Effector memory CD8-positive, alpha-beta T cell (primary cell): ENCODE measurements at regions not wholly inside any gene's neighbourhood (a gene's known extent, or its start where the extent isn't known, plus 50 kb on each side); places are given as distances from the start of the nearest gene placed in this dataset.

Experiments used
- ATAC-seq: fragments of 150-1000 bp; cut with Tn5 transposase; replicated peaks from 2 replicates; pipeline ENCODE4 v1.10.0; 2021; ENCODE audit warnings: mild to moderate bottlenecking, moderate library complexity
- DNase-seq, 3 experiments: peaks; one replicate each; pipeline ENCODE4 v3.0.0; 2021
- H3K27ac Mint-ChIP-seq, 2 donors: one replicate each; pipeline ENCODE4 v1.8.0; 2022; ENCODE audit warnings: mild to moderate bottlenecking in 2 of 2, mixed read lengths in 2 of 2, moderate library complexity in 2 of 2
- H3K27me3 Mint-ChIP-seq, 2 donors: one replicate each; pipeline ENCODE4 v1.8.0; 2022; ENCODE audit warnings: mixed read lengths in 2 of 2
- H3K36me3 Mint-ChIP-seq: one replicate; pipeline ENCODE4 v1.8.0; 2022; ENCODE audit warnings: mild to moderate bottlenecking, moderate library complexity, mixed read lengths; ENCODE audit not compliant: insufficient read depth
- H3K4me1 Mint-ChIP-seq, 2 donors: one replicate each; pipeline ENCODE4 v1.8.0; 2022; ENCODE audit warnings: low read depth in 2 of 2, mixed read lengths in 2 of 2
- H3K4me3 Mint-ChIP-seq, 2 donors: one replicate each; pipeline ENCODE4 v1.8.0; 2022; ENCODE audit warnings: mild to moderate bottlenecking in 2 of 2, mixed read lengths in 2 of 2, moderate library complexity in 2 of 2
- H3K9me3 Mint-ChIP-seq, 2 donors: one replicate each; pipeline ENCODE4 v1.8.0; 2022; ENCODE audit warnings: mixed read lengths in 2 of 2

DNA sequence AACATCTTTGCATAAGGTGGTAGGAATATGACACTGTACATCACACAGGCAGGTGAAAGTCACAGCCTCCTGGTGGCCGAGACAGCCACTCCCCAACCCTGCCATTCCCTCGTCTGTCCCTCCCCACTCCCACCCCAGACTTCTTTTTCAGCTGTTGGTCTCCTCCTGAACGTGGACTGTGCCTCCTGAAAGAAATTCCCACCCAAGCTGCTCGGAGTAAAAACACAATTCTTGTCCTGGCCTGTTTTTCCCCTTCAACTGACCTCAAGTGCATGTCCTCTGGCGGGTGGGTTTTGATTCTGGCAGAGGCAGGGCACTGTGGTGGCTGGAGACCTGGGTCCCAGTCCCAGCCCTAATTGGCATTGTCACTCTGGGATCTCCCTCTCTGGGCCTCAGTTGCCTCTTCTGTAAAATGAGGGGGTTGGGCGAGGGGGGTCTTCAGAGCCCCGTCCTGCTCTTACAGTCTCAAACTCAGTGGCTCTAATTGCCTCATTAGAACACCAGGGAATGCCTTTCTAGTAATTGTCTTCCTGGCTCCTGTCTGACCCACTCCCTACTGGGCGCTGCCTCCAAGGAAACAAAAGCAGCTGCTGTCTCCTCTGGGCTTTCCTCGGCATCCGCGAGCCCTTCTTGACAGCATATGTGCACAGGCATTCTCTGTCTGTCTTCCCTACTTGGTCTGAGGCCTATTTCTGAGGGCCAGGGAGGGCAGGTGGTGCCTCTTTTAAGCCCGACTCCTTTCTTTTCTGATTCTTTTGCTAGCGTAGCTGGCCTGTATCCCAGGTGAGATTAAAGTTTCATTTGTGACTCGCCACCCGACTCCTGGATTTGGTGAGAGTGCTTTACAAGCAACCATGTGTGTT lies 186.6 kb upstream of the RMST start:
- H3K9me3 Mint-ChIP-seq = no peaks in the 10 kb centered on the region
- H3K4me1 Mint-ChIP-seq = no peaks in the 10 kb centered on the region
- DNase-seq (no peak), ATAC-seq (no peak)
- H3K27ac Mint-ChIP-seq = no peak overlapping the region
- H3K4me3 Mint-ChIP-seq = no peak overlapping the region
- no peaks in the 10 kb centered on the region for H3K36me3 Mint-ChIP-seq
- H3K27me3 Mint-ChIP-seq = peaks cover 17 to 25% of the 10 kb centered on the region in 2 donors

DNA sequence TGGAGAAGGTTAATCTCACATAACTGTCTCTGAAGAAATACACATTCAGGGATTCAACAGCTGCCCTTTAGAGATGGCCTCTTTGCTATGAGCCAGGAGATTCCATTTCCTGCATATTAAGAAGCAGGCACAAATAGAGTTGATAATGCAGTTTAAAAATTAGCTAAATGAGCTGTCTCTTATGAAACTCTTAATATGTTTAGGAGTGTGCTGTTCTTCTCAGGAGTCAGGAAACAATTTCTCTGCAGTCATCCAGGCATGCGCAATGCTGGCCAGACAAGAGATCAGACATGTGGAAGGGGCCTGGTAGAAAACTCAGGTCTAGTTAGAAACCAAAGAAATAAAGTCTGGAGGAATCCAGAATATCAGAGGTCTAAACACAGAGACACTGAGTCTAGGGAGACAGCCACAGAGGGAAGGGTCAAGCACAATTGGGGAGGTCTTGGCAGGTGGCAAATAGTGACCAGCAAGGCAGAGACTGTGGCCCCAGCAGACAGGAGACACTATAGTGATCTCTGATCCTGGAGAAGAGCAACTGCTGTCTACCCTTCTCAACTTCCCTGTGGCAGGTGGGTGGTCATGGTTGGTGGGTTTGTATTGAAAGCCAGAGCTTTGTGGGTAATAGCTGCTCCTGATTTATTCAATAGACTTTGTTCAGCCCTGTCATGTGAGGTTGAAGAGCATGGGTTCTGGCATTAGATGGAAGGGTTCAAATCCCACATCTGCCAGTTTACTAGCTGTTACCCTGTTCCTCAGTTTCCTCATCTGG lies 185.8 kb upstream of the RMST start:
- H3K4me3 Mint-ChIP-seq = no peak overlapping the region
- ATAC-seq (no peak), DNase-seq (no peak)
- peaks cover 17 to 23% of the 10 kb centered on the region in 2 donors for H3K27me3 Mint-ChIP-seq
- H3K9me3 Mint-ChIP-seq = no peaks in the 10 kb centered on the region
- no peak overlapping the region for H3K27ac Mint-ChIP-seq
- H3K36me3 Mint-ChIP-seq = no peaks in the 10 kb centered on the region
- H3K4me1 Mint-ChIP-seq = no peaks in the 10 kb centered on the region

GRCh38 chr12:97283297-97283696 lies 179.3 kb upstream of the RMST start:
- no peak overlapping the region for H3K4me3 Mint-ChIP-seq
- peaks cover 23 to 25% of the 10 kb centered on the region in 2 donors for H3K27me3 Mint-ChIP-seq
- no peaks in the 10 kb centered on the region for H3K9me3 Mint-ChIP-seq
- no peak overlapping the region for H3K27ac Mint-ChIP-seq
- no peaks in the 10 kb centered on the region for H3K4me1 Mint-ChIP-seq
- H3K36me3 Mint-ChIP-seq = no peaks in the 10 kb centered on the region
- ATAC-seq (no peak), DNase-seq (no peak)

GRCh38 chr12:97288531-97288930 lies 174.1 kb upstream of the RMST start:
- Mint-ChIP-seq H3K4me3 (no peak overlapping the region), H3K36me3 (no peaks in the 10 kb centered on the region), H3K4me1 (no peaks in the 10 kb centered on the region), H3K27me3 (peaks cover 18 to 25% of the 10 kb centered on the region in 2 donors), H3K27ac (no peak overlapping the region), H3K9me3 (no peaks in the 10 kb centered on the region)
- ATAC-seq (no peak), DNase-seq (no peak)

DNA sequence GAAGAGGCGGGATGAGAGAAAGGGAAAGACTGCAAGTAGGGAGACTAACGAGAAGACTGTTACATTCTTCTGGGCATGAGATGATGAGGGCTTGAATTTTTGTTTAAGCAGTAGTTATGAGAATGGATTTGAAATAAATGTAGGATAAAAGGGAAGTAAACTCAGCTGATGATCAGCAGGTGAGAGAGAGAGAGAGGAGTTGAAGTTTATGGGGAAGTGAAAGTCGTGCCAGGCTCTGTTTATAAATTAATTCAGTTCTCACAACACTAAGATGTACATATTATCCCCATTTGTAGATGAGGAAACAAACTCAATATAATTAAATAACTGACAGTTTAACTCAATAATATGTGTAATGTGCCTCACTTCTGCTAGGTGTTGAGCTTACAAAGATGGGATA lies 170.0 kb upstream of the RMST start:
- H3K27ac Mint-ChIP-seq = no peak overlapping the region
- no peak for ATAC-seq
- no peak for DNase-seq

DNA sequence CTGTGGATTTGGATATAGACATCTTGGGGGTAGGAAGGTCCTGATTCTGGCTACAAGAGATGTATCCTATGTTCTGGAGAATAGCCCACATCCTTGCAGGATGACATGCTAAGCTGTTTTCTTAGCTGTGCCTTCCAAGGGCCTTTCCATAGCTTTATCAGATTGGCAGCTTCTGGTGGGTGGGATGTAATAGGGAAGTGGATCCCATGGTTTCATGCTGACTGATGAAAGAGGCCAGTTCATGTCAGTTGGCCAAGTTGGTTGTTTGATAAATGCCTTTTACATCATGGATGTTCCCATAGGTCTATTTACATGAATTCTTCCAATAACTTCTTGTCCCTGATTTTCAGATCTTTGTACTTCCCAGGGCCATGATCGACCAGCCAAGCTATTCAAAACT lies 169.1 kb upstream of the RMST start:
- no peak overlapping the region for H3K27ac Mint-ChIP-seq
- H3K9me3 Mint-ChIP-seq = peaks cover 0 to 2% of the 10 kb centered on the region in 2 donors
- H3K36me3 Mint-ChIP-seq = no peaks in the 10 kb centered on the region
- DNase-seq (no peak), ATAC-seq (no peak)
- H3K27me3 Mint-ChIP-seq = peaks cover 4 to 5% of the 10 kb centered on the region in 2 donors
- no peaks in the 10 kb centered on the region for H3K4me1 Mint-ChIP-seq
- H3K4me3 Mint-ChIP-seq = no peak overlapping the region

More for the DNA sequence above, 170.0 kb upstream of the RMST start:
- Mint-ChIP-seq H3K4me3 (no peak overlapping the region), H3K9me3 (peaks cover 0 to 2% of the 10 kb centered on the region in 2 donors), H3K36me3 (no peaks in the 10 kb centered on the region), H3K27me3 (peaks cover 2 to 5% of the 10 kb centered on the region in 2 donors), H3K4me1 (no peaks in the 10 kb centered on the region)

GRCh38 chr12:97299847-97300246 lies 162.8 kb upstream of the RMST start:
- Mint-ChIP-seq H3K36me3 (no peaks in the 10 kb centered on the region), H3K4me3 (no peak overlapping the region), H3K9me3 (peaks cover 0 to 2% of the 10 kb centered on the region in 2 donors), H3K27ac (no peak overlapping the region), H3K27me3 (peaks cover 15 to 25% of the 10 kb centered on the region in 2 donors), H3K4me1 (no peaks in the 10 kb centered on the region)
- ATAC-seq = no peak
- no peak for DNase-seq

- Mint-ChIP-seq H3K27ac (no peak overlapping the region), H3K4me3 (no peak overlapping the region), H3K4me1 (no peaks in the 10 kb centered on the region), H3K9me3 (no peaks in the 10 kb centered on the region), H3K36me3 (no peaks in the 10 kb centered on the region), H3K27me3 (peaks cover 15 to 25% of the 10 kb centered on the region in 2 donors)
- ATAC-seq = no peak
- no peak for DNase-seq
Measured at GRCh38 chr12:97300431-97300830, 162.2 kb upstream of the RMST start.

- no peaks in the 10 kb centered on the region for H3K4me1 Mint-ChIP-seq
- DNase-seq = no peak
- H3K9me3 Mint-ChIP-seq = no peaks in the 10 kb centered on the region
- peaks cover 15 to 25% of the 10 kb centered on the region in 2 donors for H3K27me3 Mint-ChIP-seq
- H3K27ac Mint-ChIP-seq = no peak overlapping the region
- no peaks in the 10 kb centered on the region for H3K36me3 Mint-ChIP-seq
- no peak overlapping the region for H3K4me3 Mint-ChIP-seq
- ATAC-seq = no peak
Measured at GRCh38 chr12:97300891-97301290, 161.7 kb upstream of the RMST start.

- H3K27me3 Mint-ChIP-seq = peaks cover 15 to 25% of the 10 kb centered on the region in 2 donors
- H3K4me3 Mint-ChIP-seq = no peak overlapping the region
Measured at GRCh38 chr12:97301576-97301975, 161.0 kb upstream of the RMST start.

GRCh38 chr12:97305651-97306050 lies 157.0 kb upstream of the RMST start:
- Mint-ChIP-seq H3K4me3 (no peak overlapping the region), H3K9me3 (no peaks in the 10 kb centered on the region), H3K36me3 (no peaks in the 10 kb centered on the region), H3K27ac (no peak overlapping the region), H3K4me1 (no peaks in the 10 kb centered on the region), H3K27me3 (peaks cover 6 to 12% of the 10 kb centered on the region in 2 donors)
- DNase-seq (no peak), ATAC-seq (no peak)

More at GRCh38 chr12:97301576-97301975, 161.0 kb upstream of the RMST start:
- Mint-ChIP-seq H3K9me3 (no peaks in the 10 kb centered on the region), H3K36me3 (no peaks in the 10 kb centered on the region), H3K27ac (no peak overlapping the region), H3K4me1 (no peaks in the 10 kb centered on the region)
- DNase-seq (no peak), ATAC-seq (no peak)

- ATAC-seq (no peak), DNase-seq (no peak)
- no peaks in the 10 kb centered on the region for H3K36me3 Mint-ChIP-seq
- peaks cover 9 to 16% of the 10 kb centered on the region in 2 donors for H3K27me3 Mint-ChIP-seq
- H3K4me3 Mint-ChIP-seq = no peak overlapping the region
- no peaks in the 10 kb centered on the region for H3K9me3 Mint-ChIP-seq
- H3K4me1 Mint-ChIP-seq = no peaks in the 10 kb centered on the region
- H3K27ac Mint-ChIP-seq = no peak overlapping the region
Measured at GRCh38 chr12:97306147-97306546, 156.5 kb upstream of the RMST start.

GRCh38 chr12:97308576-97309198 lies 153.9 kb upstream of the RMST start:
- ATAC-seq (peak; percentile 40), DNase-seq (peak; percentile 20 to 41 (median 37))
- Mint-ChIP-seq H3K27ac (no peak overlapping the region), H3K9me3 (no peaks in the 10 kb centered on the region), H3K36me3 (no peaks in the 10 kb centered on the region), H3K4me3 (no peak overlapping the region), H3K4me1 (no peaks in the 10 kb centered on the region), H3K27me3 (peaks cover 18 to 22% of the 10 kb centered on the region in 2 donors)
